ENCODE measurements at regions not wholly inside any gene's neighbourhood (a gene's known extent, or its start where the extent isn't known, plus 50 kb on each side); places are given as distances from the start of the nearest gene placed in this dataset.

GRCh38 chr11:112810951-112811350 lies 150.3 kb upstream of the NCAM1 start:
- TF ChIP-seq CTCF (IDR thresholded peaks at IDR 0.05) (no peak), POLR2A (IDR thresholded peaks at IDR 0.05) (no peak)

Measured in testis (tissue), 2 donors.